Keratinocyte (primary cell): ENCODE measurements at regions not wholly inside any gene's neighbourhood (a gene's known extent, or its start where the extent isn't known, plus 50 kb on each side); places are given as distances from the start of the nearest gene placed in this dataset.

Source experiments
- DNase-seq: peaks from one replicate; pipeline ENCODE4 v3.0.0-alpha.2; 2011; ENCODE audit warnings: low read depth, missing footprints, low spot score
- FAIRE-seq: peaks from 2 replicates; lab custom pipeline; 2011; peaks lifted over from hg19 to GRCh38; lab: Jason Lieb, UNC
- H2AFZ ChIP-seq: 2 replicates; pipeline ENCODE4 v1.6.0; 2012; ENCODE audit warnings: low read length, control low read depth, inconsistent platforms; ENCODE audit not compliant: control insufficient read depth
- H3K27ac ChIP-seq: 2 replicates; pipeline ENCODE4 v1.5.1; 2011; ENCODE audit warnings: low read length; ENCODE audit not compliant: control insufficient read depth, insufficient read depth
- H3K27me3 ChIP-seq: 3 replicates; pipeline ENCODE4 v1.6.0; 2011; ENCODE audit warnings: low read length; ENCODE audit not compliant: control insufficient read depth, insufficient read depth; ENCODE audit errors: extremely low read depth
- H3K36me3 ChIP-seq, 2 experiments: 2 replicates in 1 of 2; 3 replicates in 1 of 2; pipeline ENCODE4 v1.5.1; 2011; ENCODE audit warnings: low read length in 2 of 2, mild to moderate bottlenecking in 1 of 2; ENCODE audit not compliant: control insufficient read depth in 2 of 2, insufficient read depth in 2 of 2; ENCODE audit errors: extremely low read depth in 1 of 2
- H3K4me1 ChIP-seq: 3 replicates; pipeline ENCODE4 v1.5.1; 2011; ENCODE audit warnings: low read length; ENCODE audit not compliant: control insufficient read depth, insufficient read depth; ENCODE audit errors: extremely low read depth
- H3K4me2 ChIP-seq: 3 replicates; pipeline ENCODE4 v1.6.0; 2011; ENCODE audit warnings: low read depth, low read length; ENCODE audit not compliant: control insufficient read depth, insufficient read depth; ENCODE audit errors: extremely low read depth
- H3K4me3 ChIP-seq, 3 experiments: fragments of 200-600 bp in 1 of 3; sonication (generic) in 1 of 3; 2 replicates in 2 of 3; 3 replicates in 1 of 3; pipeline ENCODE4 v1.5.1; 2011 to 2016; ENCODE audit warnings: low read length in 3 of 3, mild to moderate bottlenecking in 3 of 3, control low read depth in 2 of 3, inconsistent platforms in 1 of 3, low read depth in 1 of 3, mixed read lengths in 1 of 3, mixed run types in 1 of 3, moderate library complexity in 1 of 3; ENCODE audit not compliant: control insufficient read depth in 2 of 3, insufficient read depth in 2 of 3; ENCODE audit errors: extremely low read depth in 1 of 3
- H3K79me2 ChIP-seq: 2 replicates; pipeline ENCODE4 v1.6.0; 2012; ENCODE audit warnings: low read length; ENCODE audit not compliant: control insufficient read depth, insufficient read depth
- H3K9ac ChIP-seq: 3 replicates; pipeline ENCODE4 v1.6.0; 2011; ENCODE audit warnings: low read length; ENCODE audit not compliant: control insufficient read depth, insufficient read depth; ENCODE audit errors: extremely low read depth
- H3K9me1 ChIP-seq: 3 replicates; pipeline ENCODE4 v1.6.0; 2011; ENCODE audit warnings: low read length; ENCODE audit not compliant: control insufficient read depth, insufficient read depth; ENCODE audit errors: extremely low read depth
- H3K9me3 ChIP-seq: 2 replicates; pipeline ENCODE4 v1.5.1; 2012; ENCODE audit warnings: low read depth, low read length; ENCODE audit not compliant: control insufficient read depth
- H4K20me1 ChIP-seq: 3 replicates; pipeline ENCODE4 v1.6.0; 2011; ENCODE audit warnings: low read length; ENCODE audit not compliant: control insufficient read depth, insufficient read depth; ENCODE audit errors: extremely low read depth
- CTCF ChIP-seq, 3 experiments: IDR thresholded peaks in 1 of 3; conservative IDR thresholded peaks in 1 of 3; optimal IDR thresholded peaks in 1 of 3; 2 replicates in 2 of 3; 3 replicates in 1 of 3; pipeline versions ENCODE3 to v1.5.1; 2011; ENCODE audit warnings: low read length in 3 of 3, mild to moderate bottlenecking in 3 of 3, moderate library complexity in 2 of 3, control low read depth in 1 of 3, inconsistent platforms in 1 of 3; ENCODE audit not compliant: insufficient read depth in 2 of 3; ENCODE audit errors: extremely low read depth in 1 of 3
- EZH2 ChIP-seq: IDR thresholded peaks from one replicate; pipeline ENCODE4 v1.6.1; 2012; ENCODE audit warnings: inconsistent platforms, mild to moderate bottlenecking, low read length, moderate library complexity
- dilution Hi-C: fragments of 300-500 bp; cut with MboI; formaldehyde crosslinking; loops from one replicate; pipeline ENCODE4 v1.7.0; 2020; ENCODE audit warnings: low sequenced_read_pairs; ENCODE audit not compliant: extremely low pct_ligation_motif_present

DNA sequence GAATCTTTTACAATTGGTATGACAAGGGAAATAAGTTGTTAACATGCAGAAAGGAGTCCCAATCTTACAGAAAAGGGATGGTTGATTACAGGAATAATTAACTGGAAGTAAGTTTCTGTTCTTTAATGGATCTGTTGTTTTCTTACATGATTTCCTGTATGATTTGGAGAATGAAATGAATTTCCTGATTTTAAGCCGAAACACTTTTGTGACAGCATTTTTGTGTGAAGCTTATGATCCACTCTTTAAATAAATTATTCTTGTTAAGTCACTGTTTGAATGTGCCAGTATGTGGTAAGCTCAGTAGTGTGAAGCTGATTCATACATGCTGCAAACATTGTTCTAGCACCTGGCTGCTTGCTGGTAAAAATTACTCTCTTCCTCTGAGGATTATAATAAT lies 516.2 kb downstream of the DCDC2C start:
- H3K4me3 ChIP-seq, result no peak overlapping the region
- no peak overlapping the region for H2AFZ ChIP-seq
- H3K9me1 ChIP-seq, result no peaks in the 10 kb centered on the region
- no peaks in the 10 kb centered on the region for H3K27me3 ChIP-seq
- H3K9me3 ChIP-seq, result no peaks in the 10 kb centered on the region
- dilution Hi-C loops, result no loop called here
- DNase-seq (no peak), FAIRE-seq (no peak)
- no peaks in the 10 kb centered on the region for H3K36me3 ChIP-seq
- H4K20me1 ChIP-seq, result no peaks in the 10 kb centered on the region
- no peak overlapping the region for H3K9ac ChIP-seq
- TF ChIP-seq EZH2, result no peak
- TF ChIP-seq CTCF (optimal IDR thresholded peaks at IDR 0.05 in 1 of 3, IDR thresholded peaks at IDR 0.05 in 1 of 3, conservative IDR thresholded peaks at IDR 0.05 in 1 of 3; ENCODE audit: extremely low read depth in 1 of 3, insufficient read depth in 2 of 3, low read length in 3 of 3), result no peak
- no peak overlapping the region for H3K27ac ChIP-seq
- no peaks in the 10 kb centered on the region for H3K79me2 ChIP-seq
- no peaks in the 10 kb centered on the region for H3K4me1 ChIP-seq
- H3K4me2 ChIP-seq, result no peak overlapping the region

DNA sequence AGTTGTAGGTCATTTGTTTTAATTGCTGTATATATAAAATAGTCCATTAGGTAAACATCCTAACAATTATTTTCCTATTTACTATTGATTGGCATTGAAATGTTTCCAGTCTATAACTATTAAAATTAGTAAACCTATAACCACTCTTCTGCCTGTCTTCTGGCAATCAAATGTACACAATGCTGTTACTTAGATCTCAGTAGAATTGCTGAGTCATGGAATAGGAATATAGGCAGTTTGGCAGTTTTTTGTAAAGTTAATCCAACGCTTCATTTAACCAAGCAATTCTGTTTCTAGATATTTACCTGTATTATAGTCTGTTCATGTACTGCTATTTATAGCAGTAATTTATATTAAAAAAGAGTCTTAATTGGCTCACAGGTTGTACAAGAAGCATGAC lies 518.1 kb downstream of the DCDC2C start:
- no peak overlapping the region for H3K9ac ChIP-seq

More for the DNA sequence above, 518.1 kb downstream of the DCDC2C start:
- no peaks in the 10 kb centered on the region for H4K20me1 ChIP-seq
- no peaks in the 10 kb centered on the region for H3K4me1 ChIP-seq
- no peaks in the 10 kb centered on the region for H3K9me3 ChIP-seq
- no peak overlapping the region for H2AFZ ChIP-seq
- H3K4me2 ChIP-seq, result no peak overlapping the region
- dilution Hi-C loops, result no loop called here
- H3K36me3 ChIP-seq, result no peaks in the 10 kb centered on the region
- TF ChIP-seq EZH2, result no peak
- no peak for TF ChIP-seq CTCF (optimal IDR thresholded peaks at IDR 0.05 in 1 of 3, IDR thresholded peaks at IDR 0.05 in 1 of 3, conservative IDR thresholded peaks at IDR 0.05 in 1 of 3; ENCODE audit: extremely low read depth in 1 of 3, insufficient read depth in 2 of 3, low read length in 3 of 3)
- DNase-seq (no peak), FAIRE-seq (no peak)
- H3K27me3 ChIP-seq, result no peaks in the 10 kb centered on the region
- H3K27ac ChIP-seq, result no peak overlapping the region
- no peak overlapping the region for H3K4me3 ChIP-seq
- no peaks in the 10 kb centered on the region for H3K79me2 ChIP-seq
- no peaks in the 10 kb centered on the region for H3K9me1 ChIP-seq
